HCEC 1CT (cell line): ENCODE measurements at regions not wholly inside any gene's neighbourhood (a gene's known extent, or its start where the extent isn't known, plus 50 kb on each side); places are given as distances from the start of the nearest gene placed in this dataset.
"Not testable (repeated sequence)": the region's sequence is repeated elsewhere in the genome, so short reads cannot be mapped to it uniquely, and the experiment has no call there.

Experiments used
- DNase-seq: peaks from one replicate; pipeline ENCODE4 v3.0.0-alpha.2; 2017

DNA sequence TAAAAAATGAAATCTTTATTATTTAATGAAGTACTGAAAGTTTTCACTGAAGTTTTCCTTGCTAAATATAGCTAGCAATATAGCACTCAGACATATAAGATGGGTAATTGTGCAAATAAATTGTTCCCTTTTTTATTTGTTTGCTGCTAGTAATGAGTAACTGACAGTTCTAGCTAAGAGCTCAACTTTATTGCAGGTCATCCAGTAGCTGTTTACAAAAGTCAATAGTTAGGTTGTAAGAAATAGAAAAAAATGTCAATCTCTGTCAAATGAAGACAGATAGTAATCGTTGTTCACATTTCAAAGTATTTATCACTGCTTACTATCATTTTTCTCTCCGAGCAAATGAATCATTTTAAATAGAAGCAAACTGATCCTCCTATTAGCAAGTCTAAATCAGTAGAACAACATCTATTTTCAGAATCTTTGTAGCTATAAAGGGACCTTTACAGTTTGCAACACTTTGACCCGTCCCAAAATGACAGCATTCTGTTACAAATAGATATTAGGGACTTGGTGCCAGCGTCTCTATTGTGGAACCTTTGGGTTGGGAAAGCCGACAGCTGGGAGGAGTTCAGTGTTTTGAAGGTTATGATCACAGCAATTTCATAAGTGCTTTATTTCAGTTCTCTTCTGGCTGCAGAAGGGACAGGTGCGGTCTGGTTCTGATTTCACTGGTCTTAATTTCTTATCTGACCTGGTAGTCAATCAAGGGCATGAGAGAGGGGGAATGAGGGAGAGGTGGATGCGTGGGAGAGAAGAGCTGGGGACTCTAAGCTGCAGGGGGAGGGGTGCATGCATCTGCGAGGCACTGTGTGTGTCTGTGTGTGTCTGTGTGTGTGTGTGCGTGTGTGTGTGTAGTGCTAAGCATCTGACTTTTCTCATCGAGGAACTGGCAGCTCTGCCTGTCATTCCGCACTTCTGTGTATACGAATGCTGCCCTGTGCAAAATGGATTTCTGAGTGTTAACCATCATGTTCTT is 227.9 kb upstream of the PITX2 start:
- DNase-seq: no peak

DNA sequence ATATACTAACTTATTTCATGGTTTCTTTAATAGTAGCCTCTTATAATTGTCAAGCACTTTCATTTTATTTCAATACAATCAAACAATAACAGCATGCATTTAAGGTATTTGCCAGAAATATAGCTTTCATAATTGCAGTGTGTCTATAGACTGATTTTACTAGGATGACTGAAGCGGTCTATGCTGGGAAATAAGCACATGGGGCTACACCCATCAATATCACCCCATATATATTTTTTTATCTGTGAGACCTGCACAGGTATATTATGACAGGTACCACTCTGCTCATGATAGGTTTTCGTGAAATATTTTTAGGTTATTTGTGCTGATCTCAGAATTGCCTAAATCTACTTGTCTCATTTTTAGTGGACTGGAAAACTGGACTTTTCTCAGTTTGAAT is 229.1 kb upstream of the PITX2 start:
- DNase-seq: no peak

DNA sequence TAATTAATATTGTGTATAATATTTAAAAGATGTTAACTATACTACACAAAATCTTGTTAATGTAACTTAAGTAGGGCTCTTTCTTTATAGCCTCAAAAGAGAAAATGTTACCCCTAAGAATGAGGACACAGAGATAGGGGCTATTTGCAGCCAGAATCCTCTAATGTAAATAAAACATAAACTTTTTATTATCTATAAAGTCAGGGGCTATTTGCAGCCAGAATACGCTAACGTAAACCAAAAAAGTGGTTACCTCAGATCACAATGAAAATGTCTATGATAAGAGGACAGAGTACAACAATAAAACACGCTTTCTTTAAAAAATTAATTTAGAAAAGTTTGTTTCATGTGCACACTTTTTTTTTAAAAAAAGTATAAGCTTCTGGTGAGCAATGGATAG is 229.9 kb upstream of the PITX2 start:
- no peak for DNase-seq

DNA sequence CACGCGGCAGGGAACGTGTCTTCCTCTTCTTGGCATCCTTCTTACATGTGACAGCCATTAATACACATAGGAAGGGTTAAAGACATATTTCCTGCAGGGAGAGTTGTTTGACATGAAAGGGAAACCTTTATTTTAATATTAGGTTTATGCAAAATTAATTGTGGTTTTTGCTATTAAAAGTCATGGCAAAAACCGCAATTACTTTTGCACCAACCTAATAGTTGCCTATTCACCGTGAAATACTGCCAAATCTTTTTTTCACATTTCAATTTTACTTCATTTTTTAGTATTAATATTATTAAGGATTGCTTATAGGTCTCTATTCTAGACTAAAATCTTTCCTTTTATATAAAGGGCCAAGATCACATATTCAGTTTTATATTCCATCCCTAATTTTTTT is 230.4 kb upstream of the PITX2 start:
- DNase-seq: no peak

DNA sequence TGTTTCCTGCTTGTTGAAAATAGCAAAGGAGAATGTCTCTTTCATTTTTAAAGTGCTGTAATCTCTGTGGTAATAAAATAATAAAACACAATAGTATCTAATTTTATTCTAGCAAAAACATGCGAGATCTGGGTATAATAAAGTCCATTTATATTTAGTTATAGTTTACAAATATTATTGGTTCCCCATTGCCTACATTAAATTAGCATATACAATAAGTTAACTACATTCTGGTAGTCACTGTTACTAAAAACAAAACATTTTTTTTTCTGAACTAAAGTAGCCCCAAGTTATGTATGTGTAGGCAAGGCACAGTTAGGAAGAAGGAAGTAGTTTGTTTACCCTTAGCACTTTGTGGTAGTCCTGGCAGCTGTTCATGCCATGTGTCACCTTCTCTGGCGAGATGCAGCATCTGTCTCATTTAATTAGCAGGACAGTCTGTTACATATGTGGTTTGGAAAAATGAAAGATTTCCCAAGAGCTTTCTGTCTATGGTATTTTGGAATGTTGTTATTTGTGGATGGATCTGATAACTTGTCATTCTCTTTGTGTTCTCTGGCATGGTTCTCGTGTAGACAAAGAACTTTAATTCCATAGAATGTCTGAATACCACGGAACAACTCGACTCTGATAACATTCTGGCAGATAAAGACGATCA is 231.3 kb upstream of the PITX2 start:
- peak; percentile 51 for DNase-seq

DNA sequence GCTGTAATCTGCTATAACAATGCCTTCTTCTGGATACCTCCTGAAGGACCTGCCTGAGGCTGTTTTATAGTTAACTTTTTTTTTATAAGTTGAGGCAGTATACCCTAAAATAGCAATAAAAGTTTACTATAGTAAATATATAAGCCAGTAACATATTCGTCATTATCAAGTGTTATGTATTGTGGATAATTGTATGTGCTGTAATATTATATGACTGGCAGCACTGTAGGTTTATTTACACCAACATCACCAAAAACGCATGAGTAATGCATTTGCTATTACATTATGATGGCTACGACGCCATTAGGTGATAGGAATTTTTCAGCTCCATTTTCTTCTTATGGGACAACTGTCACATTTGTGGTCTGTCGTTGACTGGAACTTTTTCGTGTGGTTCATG is 237.2 kb upstream of the PITX2 start:
- no peak for DNase-seq

DNA sequence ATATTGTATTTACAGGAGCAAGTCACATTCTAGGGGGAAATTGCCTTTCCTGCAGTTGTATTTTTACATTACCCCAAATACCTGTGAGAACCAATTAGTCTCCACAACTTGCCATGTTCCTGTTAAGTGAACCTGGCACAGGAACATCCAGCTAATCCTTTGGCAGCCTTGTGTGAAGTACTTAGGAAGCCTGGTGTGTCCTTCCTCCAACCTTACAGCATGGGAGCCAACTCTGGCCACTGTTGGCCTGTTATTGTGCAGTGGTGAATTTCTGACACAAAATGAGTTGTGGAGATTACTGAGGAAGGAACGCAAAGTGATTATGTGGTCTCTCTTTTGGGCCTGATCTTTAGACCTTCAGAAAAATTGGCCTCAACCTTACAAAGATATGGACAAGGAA is 238.0 kb upstream of the PITX2 start:
- no peak for DNase-seq

DNA sequence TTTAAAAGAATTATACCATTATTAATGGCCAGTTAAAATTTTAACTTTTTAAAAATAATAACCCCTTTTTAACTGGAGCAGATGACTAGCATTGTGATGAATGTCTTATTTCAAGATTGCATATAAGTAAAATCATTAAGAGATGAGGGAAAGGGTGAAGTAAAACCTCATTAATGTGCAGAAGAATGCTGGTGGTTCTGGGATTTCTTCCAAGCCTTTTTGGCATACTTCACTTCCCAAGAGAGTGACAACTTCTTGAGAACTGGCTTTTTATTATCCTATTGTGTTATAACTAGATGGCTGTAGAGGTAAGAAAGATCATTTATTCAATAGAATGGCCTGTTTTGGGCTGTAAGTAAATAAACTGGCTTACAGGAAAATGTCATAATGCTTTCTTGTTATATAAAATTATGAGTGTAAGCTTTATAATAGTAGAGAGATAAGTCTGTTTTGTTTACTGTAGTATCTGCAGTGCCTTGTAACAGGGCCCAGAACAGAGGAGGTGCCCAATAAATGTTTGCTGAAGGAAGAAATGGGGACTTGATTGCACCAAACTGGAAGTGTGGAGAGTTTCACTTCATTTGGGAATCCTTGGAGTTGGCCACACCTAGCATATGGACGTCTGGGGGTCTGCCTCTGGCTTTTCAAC is 242.9 kb upstream of the PITX2 start:
- DNase-seq: no peak

DNA sequence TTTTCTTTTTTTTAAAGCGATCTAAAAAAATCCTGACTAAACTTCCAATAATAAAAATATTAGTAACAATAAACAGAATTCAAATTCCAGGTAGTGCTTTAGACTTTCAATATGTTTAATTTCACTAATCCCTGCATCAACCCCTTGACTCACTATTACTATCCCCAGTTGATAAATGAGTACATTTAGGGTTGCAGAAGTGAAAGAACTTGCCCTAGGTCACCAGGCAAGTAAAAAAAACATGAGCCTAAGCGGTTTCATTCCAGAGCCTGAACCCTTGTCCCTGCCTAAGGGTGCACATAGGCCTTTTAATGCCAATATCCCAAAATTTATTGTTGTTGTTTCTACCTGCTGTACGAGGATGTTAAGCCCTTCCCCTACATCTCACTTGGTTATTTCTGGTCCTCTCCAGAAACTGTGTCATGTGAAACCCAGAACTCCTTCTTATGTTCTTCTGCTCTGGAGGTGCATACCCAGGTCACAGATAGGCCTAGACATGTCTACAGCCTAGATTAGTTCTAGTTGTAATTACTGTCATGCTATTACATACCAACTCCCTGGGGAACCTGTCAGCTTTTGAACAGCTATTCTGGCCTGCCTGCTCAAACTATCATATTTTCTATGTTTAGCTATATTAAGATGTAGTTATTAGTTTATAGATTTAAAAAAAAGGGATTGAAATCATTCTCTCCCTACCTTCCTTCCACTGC is 244.5 kb upstream of the PITX2 start:
- no peak for DNase-seq

DNA sequence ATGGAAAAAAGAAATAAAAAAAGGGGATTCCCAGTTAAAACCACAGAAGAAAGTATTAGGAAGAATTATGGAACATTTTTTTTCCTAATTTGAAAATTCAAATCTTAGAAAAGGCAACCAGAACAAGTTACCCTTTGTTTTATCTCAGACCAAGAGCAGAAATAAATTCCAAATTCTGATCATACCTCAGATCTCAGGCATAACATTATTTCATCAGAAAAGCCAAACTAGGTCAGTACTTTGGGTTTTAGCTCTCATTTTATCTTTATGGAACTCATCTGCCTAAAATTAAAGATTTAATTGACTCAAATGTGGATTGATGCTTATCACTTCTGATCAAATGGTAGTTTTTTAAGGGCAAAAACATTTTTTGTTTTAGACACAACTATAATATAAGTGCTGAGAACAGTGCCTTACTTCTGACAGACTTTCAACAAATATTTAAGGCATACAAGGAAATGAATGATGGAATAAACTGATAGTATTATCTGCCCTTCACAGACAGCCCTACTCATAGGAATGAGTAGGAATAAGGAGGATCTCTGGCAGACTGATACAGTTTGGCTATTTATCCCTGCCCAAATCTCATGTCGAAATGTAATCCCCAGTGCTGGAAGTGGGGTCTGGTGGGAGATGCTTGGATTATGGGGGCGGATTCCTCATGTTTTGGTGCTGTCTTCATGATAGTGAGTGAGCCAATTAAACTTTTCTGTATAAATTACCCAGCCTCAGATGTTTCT is 245.3 kb upstream of the PITX2 start:
- no peak for DNase-seq

DNA sequence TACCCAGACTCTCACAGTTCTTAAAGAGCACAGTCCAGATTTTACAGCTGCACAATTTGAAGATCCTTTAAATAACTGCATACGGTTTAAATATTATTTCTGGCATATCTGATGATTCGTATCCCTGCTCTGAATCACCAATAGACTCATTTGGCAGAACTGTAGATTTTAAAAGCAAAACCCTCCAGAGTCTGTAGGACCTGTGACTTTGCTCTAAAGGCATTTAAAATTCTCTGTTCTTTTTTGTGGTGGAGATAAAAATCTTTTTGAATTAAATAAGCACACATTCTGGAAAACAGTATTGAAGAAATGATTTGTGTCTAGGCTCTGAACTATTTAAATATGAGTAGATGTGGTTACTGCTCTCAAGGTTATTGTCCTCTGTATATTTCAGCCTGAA is 246.2 kb upstream of the PITX2 start:
- DNase-seq: peak; percentile 3

DNA sequence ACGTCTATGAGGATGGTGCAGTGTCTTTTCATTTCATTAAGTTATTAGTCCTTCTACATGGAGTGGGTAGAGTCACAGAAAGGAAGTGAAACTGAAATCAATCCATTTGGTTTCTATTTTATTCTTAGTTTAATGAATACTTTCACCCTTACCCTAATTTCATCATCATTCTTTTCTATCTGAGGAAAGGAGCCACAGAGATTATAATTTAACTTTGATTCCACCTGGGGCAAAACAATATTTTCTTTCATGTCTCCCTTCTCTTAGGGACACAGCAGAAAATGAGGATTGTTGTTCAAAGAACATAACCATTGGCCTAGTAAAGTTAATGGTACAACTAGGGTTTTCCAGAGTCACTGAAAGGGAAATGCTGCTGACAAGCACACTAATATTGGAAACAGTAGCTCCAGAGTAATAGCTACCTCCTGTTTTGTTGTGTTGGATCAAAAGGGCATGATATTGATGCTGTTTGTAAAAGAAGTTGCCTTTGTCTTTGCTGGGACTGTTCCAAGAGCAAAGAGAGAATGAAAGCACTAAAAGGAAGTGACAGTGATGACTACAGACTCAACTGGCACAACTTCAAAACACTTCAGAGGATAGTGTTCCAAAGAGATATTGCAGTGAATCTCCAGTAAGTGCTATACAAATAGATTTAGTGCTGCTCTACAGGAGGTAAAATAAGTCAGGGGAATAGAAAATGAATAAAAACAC is 247.1 kb upstream of the PITX2 start:
- DNase-seq: no peak

DNA sequence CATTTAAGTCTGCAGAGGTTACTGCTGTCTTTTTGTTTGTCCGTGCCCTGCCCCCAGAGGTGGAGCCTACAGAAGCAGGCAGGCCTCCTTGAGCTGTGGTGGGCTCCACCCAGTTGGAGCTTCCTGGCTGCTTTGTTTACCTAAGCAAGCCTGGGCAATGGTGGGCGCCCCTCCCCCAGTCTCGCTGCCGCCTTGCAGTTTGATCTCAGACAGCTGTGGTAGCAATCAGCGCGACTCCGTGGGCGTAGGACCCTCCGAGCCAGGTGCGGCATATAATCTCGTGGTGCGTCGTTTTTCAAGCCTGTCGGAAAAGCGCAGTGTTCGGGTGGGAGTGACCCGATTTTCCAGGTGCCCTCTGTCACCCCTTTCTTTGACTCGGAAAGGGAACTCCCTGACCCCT is 253.3 kb upstream of the PITX2 start:
- not testable (repeated sequence) for DNase-seq

DNA sequence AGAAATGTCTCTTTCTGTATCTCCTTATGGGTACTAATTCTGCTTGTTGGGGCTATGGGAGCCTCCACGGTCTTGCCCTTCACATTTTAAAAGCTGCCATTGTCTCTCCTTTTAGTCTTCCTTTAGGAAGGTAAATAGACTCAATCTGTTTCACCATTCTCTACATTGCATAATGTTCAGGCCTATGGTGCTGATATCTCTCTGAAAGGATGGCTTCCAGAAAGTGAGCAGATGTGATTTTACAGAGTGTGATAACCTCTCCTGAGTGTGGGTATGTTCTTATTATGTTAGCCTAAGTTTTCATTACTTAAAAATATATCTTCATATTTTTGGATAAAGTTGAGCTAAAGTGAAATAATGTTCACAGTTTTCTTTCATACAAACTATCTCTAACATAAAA is 254.0 kb upstream of the PITX2 start:
- no peak for DNase-seq

DNA sequence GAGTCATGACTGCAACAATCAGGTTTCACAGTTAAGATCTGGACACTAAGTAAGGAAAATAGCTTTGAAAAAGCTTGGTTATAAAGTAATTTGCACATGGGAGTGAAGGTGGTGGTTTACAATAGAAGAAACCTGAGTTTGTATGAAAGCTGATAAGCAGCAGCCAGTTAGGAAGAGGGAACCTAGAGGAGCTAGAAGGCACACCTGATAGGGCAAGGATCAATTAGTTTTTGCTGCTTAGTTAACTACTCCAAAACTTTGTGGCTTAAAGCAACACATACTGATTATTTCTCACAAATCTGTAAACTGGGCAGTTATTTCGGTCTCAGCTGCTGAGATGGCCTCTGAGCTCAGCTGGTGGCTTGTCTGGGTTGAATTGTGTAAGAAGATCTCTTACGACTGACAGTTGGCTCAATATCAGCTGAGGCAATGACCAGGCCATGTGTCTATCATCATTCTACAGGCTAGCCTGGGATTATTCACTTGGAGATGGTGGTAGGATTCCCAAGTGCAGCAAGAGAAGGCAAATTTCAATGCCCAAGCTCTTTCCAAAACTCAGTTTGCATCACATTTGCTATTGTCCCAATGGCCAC is 255.0 kb upstream of the PITX2 start:
- DNase-seq: no peak

DNA sequence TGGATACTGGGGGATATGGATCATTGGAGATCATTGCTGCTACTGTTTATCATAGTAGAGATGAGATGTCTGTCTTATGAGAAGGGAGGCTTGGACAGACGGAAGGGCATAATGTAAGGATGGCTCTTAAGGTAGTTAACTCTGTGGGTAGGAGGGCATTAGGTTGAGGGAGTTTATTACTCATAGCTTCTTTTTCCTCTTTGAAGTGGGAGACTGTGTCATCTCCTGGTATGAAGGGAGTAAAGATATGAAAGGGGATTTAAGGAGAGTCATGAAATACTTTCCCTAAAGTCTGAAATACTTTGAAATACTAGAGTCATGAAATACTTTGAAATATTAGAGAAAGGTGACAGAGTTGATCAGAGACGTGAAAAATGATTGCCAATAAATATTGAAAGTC is 255.5 kb upstream of the PITX2 start:
- DNase-seq: no peak

DNA sequence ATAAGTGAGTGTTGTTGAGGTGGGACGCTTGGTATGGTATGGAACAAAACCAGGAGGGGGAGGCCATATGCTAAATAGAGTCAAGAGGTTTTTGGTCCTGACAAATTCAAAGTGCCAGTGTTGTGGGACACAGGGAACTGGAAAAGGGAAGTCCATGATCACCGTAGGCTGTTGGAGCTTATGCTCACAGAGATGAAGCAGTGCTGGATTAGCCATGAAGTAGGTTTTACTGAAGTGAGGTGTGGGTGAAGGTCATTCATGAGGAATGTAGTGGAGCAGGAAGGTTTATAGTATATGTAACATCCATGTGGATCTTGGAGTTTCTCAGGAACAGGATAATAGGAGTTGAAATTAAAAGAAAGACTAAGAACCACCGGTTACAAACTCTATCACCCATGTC is 256.1 kb upstream of the PITX2 start:
- no peak for DNase-seq

DNA sequence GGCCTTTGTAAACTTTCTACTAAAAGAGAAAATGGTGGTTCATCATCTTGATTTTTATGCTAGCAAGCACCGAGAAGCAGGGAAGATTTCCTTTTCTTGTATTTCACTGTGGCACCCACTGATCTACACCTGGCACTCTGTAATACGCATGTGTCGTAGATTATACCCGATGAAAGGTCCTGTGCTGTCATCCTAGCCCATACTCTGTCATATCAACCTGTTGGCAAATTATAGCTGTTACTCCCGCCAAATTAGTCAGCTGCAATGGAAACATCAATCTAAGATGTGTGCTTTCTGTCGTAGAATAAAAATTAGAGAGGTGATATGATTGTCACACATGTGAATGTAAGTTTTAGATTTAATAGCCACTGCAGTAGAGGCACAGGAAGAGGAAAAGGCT is 263.4 kb upstream of the PITX2 start:
- no peak for DNase-seq

DNA sequence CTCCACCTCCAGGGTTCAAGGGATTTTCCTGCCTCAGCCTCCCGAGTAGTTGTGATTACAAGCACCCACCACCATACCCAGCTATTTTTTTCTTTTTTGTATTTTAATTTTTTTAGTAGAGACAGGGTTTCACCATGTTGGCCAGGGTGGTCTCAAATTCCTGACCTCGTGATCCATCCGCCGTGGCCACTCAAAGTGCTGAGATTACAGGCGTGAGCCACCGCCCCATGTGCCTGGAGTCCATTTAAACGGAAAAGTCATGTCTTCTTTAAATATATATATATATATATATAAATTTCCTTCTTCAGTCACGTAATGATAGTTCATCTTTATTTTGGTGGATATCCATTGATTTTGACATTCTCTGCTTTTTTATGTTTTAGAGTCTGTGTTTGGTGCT is 264.0 kb upstream of the PITX2 start:
- no peak for DNase-seq

DNA sequence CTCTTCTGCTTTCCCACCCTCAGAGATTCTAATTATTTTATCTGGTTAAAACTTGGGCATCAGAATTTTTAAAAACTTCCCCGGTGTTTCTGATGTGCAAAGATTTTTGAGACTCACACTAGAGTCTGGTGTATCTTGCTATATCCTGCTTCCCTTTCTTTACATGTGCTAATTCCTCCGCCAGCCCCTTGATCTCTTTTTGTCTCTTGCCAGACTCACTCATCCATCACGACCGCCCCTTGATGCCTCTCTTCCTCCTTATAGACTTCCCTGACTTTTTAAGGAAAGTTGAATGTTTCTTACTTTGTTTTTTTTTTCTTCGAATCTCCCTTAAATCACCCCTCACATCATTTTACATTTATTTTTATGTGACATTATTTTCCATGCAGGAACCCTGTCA is 274.9 kb upstream of the PITX2 start:
- no peak for DNase-seq

DNA sequence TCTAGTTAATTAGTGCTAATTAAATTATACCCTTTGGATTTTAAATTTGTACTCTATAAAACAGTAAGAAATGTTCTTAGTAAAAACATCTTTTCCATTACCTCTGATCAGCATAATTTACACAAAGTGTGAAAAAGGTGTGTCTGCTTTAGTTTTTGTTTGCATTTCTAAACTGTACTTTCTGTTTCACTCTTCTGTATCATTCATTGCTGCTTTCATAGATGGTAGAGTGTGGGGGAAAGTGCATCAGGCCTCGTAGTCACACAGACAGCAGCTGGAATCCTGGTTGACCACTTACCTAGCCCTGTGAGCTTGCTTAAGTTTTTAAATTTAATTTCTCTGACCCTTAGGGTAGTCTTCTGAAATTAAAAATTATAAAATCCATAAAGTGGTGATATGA is 275.4 kb upstream of the PITX2 start:
- DNase-seq: no peak
